ENCODE measurements at regions not wholly inside any gene's neighbourhood (a gene's known extent, or its start where the extent isn't known, plus 50 kb on each side); places are given as distances from the start of the nearest gene placed in this dataset.
A peak's percentile ranks its signal among the peaks of the same experiment; 100 is the strongest.

- H3K27ac ChIP-seq: no peak overlapping the region
- TF ChIP-seq ZFX (IDR thresholded peaks at IDR 0.05; ENCODE audit: borderline replicate concordance) (no peak), CTCF (IDR thresholded peaks at IDR 0.05) (no peak)
These were observed 194.2 kb upstream of the CHD1 start for GRCh38 chr5:99122976-99123375.

- TF ChIP-seq ZFX (IDR thresholded peaks at IDR 0.05; ENCODE audit: borderline replicate concordance) (no peak), CTCF (IDR thresholded peaks at IDR 0.05) (no peak)
- no peak overlapping the region for H3K27ac ChIP-seq
These were observed 190.5 kb upstream of the CHD1 start for GRCh38 chr5:99119326-99119725.

DNA sequence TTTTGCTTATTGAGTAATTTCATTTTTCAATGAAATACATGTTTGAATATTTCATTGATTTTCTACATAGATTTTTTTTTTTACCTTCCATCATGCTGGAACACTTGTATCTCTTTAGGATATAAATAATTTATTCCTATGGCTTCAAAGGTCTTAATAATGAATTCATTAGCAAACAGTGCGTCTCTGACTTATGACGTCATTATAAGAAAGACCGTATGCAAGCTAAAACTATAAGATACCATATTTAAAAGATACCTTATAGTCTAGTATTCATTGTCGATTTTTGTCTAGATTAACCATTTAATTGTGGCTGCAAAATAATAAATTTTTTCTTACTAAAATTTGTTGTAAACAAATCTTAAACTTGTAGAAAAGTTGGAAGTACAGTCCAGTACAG, 187.7 kb upstream of the CHD1 start:
- TF ChIP-seq CTCF (IDR thresholded peaks at IDR 0.05) (no peak), ZFX (IDR thresholded peaks at IDR 0.05; ENCODE audit: borderline replicate concordance) (no peak)
- no peak overlapping the region for H3K27ac ChIP-seq

DNA sequence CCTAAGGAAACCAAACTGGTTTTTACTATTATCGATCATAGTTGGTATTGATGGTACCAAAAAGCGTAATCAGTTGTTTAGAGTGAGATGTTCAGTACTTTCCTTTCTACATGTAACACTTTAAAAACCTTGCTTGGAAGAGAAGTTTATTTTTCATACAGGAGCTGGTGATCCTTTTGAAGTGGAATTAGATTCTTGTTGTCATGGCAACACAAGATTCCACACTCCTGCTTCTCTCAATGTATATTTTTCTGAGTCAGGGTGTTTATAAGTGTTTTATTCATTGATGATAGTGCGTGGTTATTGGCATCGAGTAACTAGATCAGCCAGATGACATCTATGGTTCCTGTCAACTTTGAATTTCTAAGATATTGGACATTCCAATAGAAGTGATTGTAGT, 181.1 kb upstream of the CHD1 start:
- TF ChIP-seq ZFX (IDR thresholded peaks at IDR 0.05; ENCODE audit: borderline replicate concordance): no peak
- no peak for TF ChIP-seq CTCF (IDR thresholded peaks at IDR 0.05)
- no peak overlapping the region for H3K27ac ChIP-seq

- H3K27ac ChIP-seq: no peak overlapping the region
- TF ChIP-seq CTCF (IDR thresholded peaks at IDR 0.05) (no peak), ZFX (IDR thresholded peaks at IDR 0.05; ENCODE audit: borderline replicate concordance) (no peak)
These were observed 176.4 kb upstream of the CHD1 start for GRCh38 chr5:99105216-99105615.

DNA sequence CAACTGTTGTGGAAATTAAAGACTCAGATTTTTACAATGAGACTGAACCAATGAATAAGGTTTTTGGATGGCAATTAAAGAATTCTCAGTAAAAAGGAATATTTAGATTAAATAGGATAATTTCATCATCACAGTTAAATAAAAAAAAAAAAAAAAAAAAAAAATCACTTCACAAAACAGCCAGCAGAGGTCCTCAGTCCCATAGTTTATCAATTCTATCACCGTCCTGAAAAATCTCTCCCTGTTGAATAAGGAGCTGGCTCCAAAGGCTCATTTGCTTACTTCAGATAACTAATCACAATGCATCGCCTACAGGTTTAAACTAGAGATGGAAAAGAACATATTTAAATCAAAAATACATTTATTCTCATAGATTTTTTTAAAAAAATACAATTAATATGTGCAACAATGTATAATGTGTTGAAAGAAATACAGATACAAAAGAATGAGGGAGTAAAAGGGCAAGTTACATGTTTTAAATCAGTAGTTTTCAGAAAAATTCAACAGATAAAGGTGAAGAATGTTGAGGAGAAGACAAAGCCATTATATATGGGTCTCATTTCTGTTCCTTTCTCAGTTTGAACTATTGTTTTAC, 175.8 kb upstream of the CHD1 start:
- TF ChIP-seq ZFX (IDR thresholded peaks at IDR 0.05; ENCODE audit: borderline replicate concordance) (no peak), CTCF (IDR thresholded peaks at IDR 0.05) (peak; percentile 78)
- H3K27ac ChIP-seq: no peak overlapping the region

DNA sequence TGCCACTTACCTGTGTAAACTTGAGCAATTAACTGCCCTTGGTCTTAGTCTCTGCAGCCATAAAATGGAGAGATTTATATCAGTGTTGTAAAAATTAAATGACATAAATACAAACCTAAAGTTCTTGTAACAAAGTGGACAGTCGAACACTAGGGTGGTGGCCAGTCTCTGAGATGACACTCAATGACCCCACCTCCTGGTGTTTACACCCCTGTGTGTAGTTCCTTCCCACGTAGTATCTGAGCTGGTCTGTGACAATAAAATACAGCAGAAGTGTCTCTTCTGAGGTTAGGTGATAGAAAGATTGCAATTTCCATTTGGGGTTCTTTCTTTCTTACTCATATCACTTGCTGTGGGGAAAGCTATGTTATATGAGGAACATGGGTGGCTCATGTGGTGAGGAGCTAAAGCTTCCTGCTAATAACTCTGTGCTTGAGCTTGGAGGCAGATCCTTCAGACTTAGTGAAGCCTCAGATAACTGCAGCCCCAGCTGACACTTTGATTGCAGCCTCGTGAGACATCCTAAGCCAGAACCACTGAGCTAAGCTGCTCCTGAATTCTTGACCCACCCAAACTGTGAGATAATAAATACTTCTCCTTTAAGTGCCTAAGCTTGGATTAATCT, 173.4 kb upstream of the CHD1 start:
- H3K27ac ChIP-seq: no peak overlapping the region
- TF ChIP-seq CTCF (IDR thresholded peaks at IDR 0.05) (no peak), ZFX (IDR thresholded peaks at IDR 0.05; ENCODE audit: borderline replicate concordance) (no peak)
